Epithelial cell of prostate (primary cell): ENCODE measurements at regions not wholly inside any gene's neighbourhood (a gene's known extent, or its start where the extent isn't known, plus 50 kb on each side); places are given as distances from the start of the nearest gene placed in this dataset.

Experiments
- DNase-seq: peaks from one replicate; pipeline ENCODE4 v3.0.0-alpha.2; 2011; ENCODE audit warnings: low read depth, low spot score
- H3K27ac ChIP-seq: fragments of 450-650 bp; 2 replicates; pipeline ENCODE4 v1.5.1; 2017; ENCODE audit warnings: mild to moderate bottlenecking

- DNase-seq: no peak
These were observed 84.4 kb upstream of the PPFIA2 start for GRCh38 chr12:81843599-81843998.

GRCh38 chr12:81835783-81836182 lies 76.6 kb upstream of the PPFIA2 start:
- DNase-seq: no peak
- H3K27ac ChIP-seq: no peak overlapping the region

More at GRCh38 chr12:81843599-81843998, 84.4 kb upstream of the PPFIA2 start:
- H3K27ac ChIP-seq: no peak overlapping the region

GRCh38 chr12:81819991-81820633 lies 61.0 kb upstream of the PPFIA2 start:
- DNase-seq: no peak
- H3K27ac ChIP-seq: no peak overlapping the region

- H3K27ac ChIP-seq: no peak overlapping the region
- DNase-seq: no peak
These were observed 56.5 kb upstream of the PPFIA2 start for GRCh38 chr12:81815611-81816010.

GRCh38 chr12:81811778-81812125 lies 52.6 kb upstream of the PPFIA2 start:
- DNase-seq: no peak
- H3K27ac ChIP-seq: no peak overlapping the region

GRCh38 chr12:81811061-81811777 lies 52.1 kb upstream of the PPFIA2 start:
- no peak for DNase-seq
- no peak overlapping the region for H3K27ac ChIP-seq

GRCh38 chr12:81809829-81810595 lies 50.9 kb upstream of the PPFIA2 start:
- no peak overlapping the region for H3K27ac ChIP-seq
- no peak for DNase-seq

GRCh38 chr12:81809113-81809777 lies 50.1 kb upstream of the PPFIA2 start:
- no peak overlapping the region for H3K27ac ChIP-seq
- DNase-seq: no peak
